CD4-positive, alpha-beta T cell treated with Interleukin-1 beta for 1 hour (primary cell): ENCODE measurements at regions not wholly inside any gene's neighbourhood (a gene's known extent, or its start where the extent isn't known, plus 50 kb on each side); places are given as distances from the start of the nearest gene placed in this dataset.
"Not testable (repeated sequence)": the region's sequence is repeated elsewhere in the genome, so short reads cannot be mapped to it uniquely, and the experiment has no call there.

Experiments used
- DNase-seq, 2 donors: peaks; one replicate each; pipeline ENCODE4 v3.0.0-alpha.2; 2020 to 2022

GRCh38 chr2:211144974-211145665, 588.7 kb downstream of the CPS1 start:
- no peak for DNase-seq

- DNase-seq: no peak
Observed at GRCh38 chr2:211149731-211150130, 593.3 kb downstream of the CPS1 start.

GRCh38 chr2:211157211-211157610, 600.8 kb downstream of the CPS1 start:
- DNase-seq: no peak

- DNase-seq: peak; percentile 37 to 49
Observed at GRCh38 chr2:211157856-211158463, 601.6 kb downstream of the CPS1 start.

- DNase-seq: no peak
Observed at GRCh38 chr2:211159972-211160371, 603.6 kb downstream of the CPS1 start.

- DNase-seq: no peak
Observed at GRCh38 chr2:211161236-211161635, 604.8 kb downstream of the CPS1 start.

GRCh38 chr2:211162911-211163310, 606.5 kb downstream of the CPS1 start:
- no peak for DNase-seq

GRCh38 chr2:211170843-211171242, 614.4 kb downstream of the CPS1 start:
- DNase-seq: no peak

- no peak for DNase-seq
Observed at GRCh38 chr2:211174021-211174420, 617.6 kb downstream of the CPS1 start.

- no peak for DNase-seq
Observed at GRCh38 chr2:211174631-211175030, 618.2 kb downstream of the CPS1 start.

- DNase-seq: no peak
Observed at GRCh38 chr2:211175956-211176355, 619.6 kb downstream of the CPS1 start.

- no peak for DNase-seq
Observed at GRCh38 chr2:211176514-211177141, 620.2 kb downstream of the CPS1 start.

GRCh38 chr2:211181626-211182025, 625.2 kb downstream of the CPS1 start:
- no peak for DNase-seq

- no peak for DNase-seq
Observed at GRCh38 chr2:211187602-211188001, 631.2 kb downstream of the CPS1 start.

- DNase-seq: no peak
Observed at GRCh38 chr2:211203986-211204385, 647.6 kb downstream of the CPS1 start.

GRCh38 chr2:211204456-211204855, 648.1 kb downstream of the CPS1 start:
- no peak for DNase-seq

- no peak for DNase-seq
Observed at GRCh38 chr2:211204902-211205301, 648.5 kb downstream of the CPS1 start.

- DNase-seq: no peak
Observed at GRCh38 chr2:211205358-211205757, 649.0 kb downstream of the CPS1 start.

GRCh38 chr2:211205836-211206235, 649.4 kb downstream of the CPS1 start:
- DNase-seq: no peak

GRCh38 chr2:211216221-211216620, 659.8 kb downstream of the CPS1 start:
- DNase-seq: no peak

- DNase-seq: not testable (repeated sequence)
Observed at GRCh38 chr2:211219548-211219947, 663.1 kb downstream of the CPS1 start.

- DNase-seq: no peak
Observed at GRCh38 chr2:211225784-211226183, 669.4 kb downstream of the CPS1 start.

- no peak for DNase-seq
Observed at GRCh38 chr2:211228559-211228958, 672.2 kb downstream of the CPS1 start.

GRCh38 chr2:211237586-211238275, 681.3 kb downstream of the CPS1 start:
- no peak for DNase-seq
